GM23338 (cell line): ENCODE measurements at regions not wholly inside any gene's neighbourhood (a gene's known extent, or its start where the extent isn't known, plus 50 kb on each side); places are given as distances from the start of the nearest gene placed in this dataset.

Experiments
- ATAC-seq: fragments of 200-7000 bp; cut with Tn5 transposase; 3 replicates; pipeline ENCODE4 v1.9.1; 2020
- DNase-seq: peaks from one replicate; pipeline ENCODE4 v3.0.0-alpha.2; 2015; ENCODE audit warnings: low spot score
- H2AFZ ChIP-seq: fragments of 200-600 bp; sonication (generic); 2 replicates; pipeline ENCODE4 v1.8.0; 2016; ENCODE audit warnings: antibody characterized with exemption, mild to moderate bottlenecking, moderate library complexity
- H3F3A ChIP-seq: fragments of 200-600 bp; sonication (generic); replicated peaks from 2 replicates; pipeline ENCODE4 v1.8.0; 2017; ENCODE audit warnings: antibody characterized with exemption, mixed run types, low read depth
- H3K27ac ChIP-seq: fragments of 200-600 bp; sonication (generic); 2 replicates; pipeline ENCODE4 v1.6.1; 2016; ENCODE audit warnings: low read depth
- H3K27me3 ChIP-seq: fragments of 200-600 bp; sonication (generic); 2 replicates; pipeline ENCODE4 v1.8.0; 2016; ENCODE audit warnings: mild to moderate bottlenecking, mixed run types, moderate library complexity; ENCODE audit not compliant: insufficient read depth
- H3K36me3 ChIP-seq: fragments of 200-600 bp; sonication (generic); 2 replicates; pipeline ENCODE4 v1.8.0; 2016; ENCODE audit warnings: mild to moderate bottlenecking; ENCODE audit not compliant: insufficient read depth
- H3K4me1 ChIP-seq: fragments of 200-600 bp; sonication (generic); 2 replicates; pipeline ENCODE4 v1.8.0; 2016; ENCODE audit warnings: mild to moderate bottlenecking, moderate library complexity; ENCODE audit not compliant: insufficient read depth
- H3K4me2 ChIP-seq: fragments of 200-600 bp; sonication (generic); 2 replicates; pipeline ENCODE4 v1.7.1; 2017; ENCODE audit warnings: mixed run types
- H3K4me3 ChIP-seq: fragments of 200-600 bp; sonication (generic); 2 replicates; pipeline ENCODE4 v1.6.1; 2016; ENCODE audit warnings: mixed run types
- H3K79me2 ChIP-seq: fragments of 200-600 bp; sonication (generic); replicated peaks from 2 replicates; pipeline ENCODE4 v1.8.0; 2017; ENCODE audit warnings: mild to moderate bottlenecking; ENCODE audit not compliant: insufficient read depth
- H3K9me2 ChIP-seq: fragments of 200-600 bp; sonication (generic); 2 replicates; pipeline ENCODE4 v1.8.0; 2017; ENCODE audit not compliant: insufficient read depth
- H4K20me1 ChIP-seq: fragments of 200-600 bp; sonication (generic); replicated peaks from 2 replicates; pipeline ENCODE4 v1.8.0; 2017; ENCODE audit warnings: mild to moderate bottlenecking; ENCODE audit not compliant: insufficient read depth
- H3K27ac Mint-ChIP-seq: 2 replicates; pipeline ENCODE4 v1.8.0; 2020; ENCODE audit warnings: inconsistent platforms, mild to moderate bottlenecking, moderate library complexity, mixed read lengths
- H3K27me3 Mint-ChIP-seq: 3 replicates; pipeline ENCODE4 v1.8.0; 2022; ENCODE audit warnings: low read depth, mild to moderate bottlenecking, moderate library complexity, mixed read lengths, inconsistent platforms; ENCODE audit not compliant: insufficient read depth, poor library complexity
- H3K36me3 Mint-ChIP-seq: 3 replicates; pipeline ENCODE4 v1.8.0; 2021; ENCODE audit warnings: low read depth, mild to moderate bottlenecking, inconsistent platforms, moderate library complexity, mixed read lengths
- H3K4me1 Mint-ChIP-seq: 3 replicates; pipeline ENCODE4 v1.8.0; 2020; ENCODE audit warnings: mild to moderate bottlenecking, inconsistent platforms, mixed read lengths
- H3K4me3 Mint-ChIP-seq: 3 replicates; pipeline ENCODE4 v1.8.0; 2021; ENCODE audit warnings: moderate library complexity, mild to moderate bottlenecking, inconsistent platforms, mixed read lengths
- H3K9me3 Mint-ChIP-seq: 3 replicates; pipeline ENCODE4 v1.8.0; 2020; ENCODE audit warnings: moderate library complexity, mild to moderate bottlenecking, inconsistent platforms, mixed read lengths
- CREB1 ChIP-seq: fragments of 250-450 bp; sonication (Bioruptor Pico); IDR thresholded peaks from 2 replicates; pipeline ENCODE4 v1.5.0; 2020; ENCODE audit warnings: low read depth, mild to moderate bottlenecking, moderate library complexity
- EZH2 ChIP-seq: fragments of 200-600 bp; sonication (generic); IDR thresholded peaks from one replicate; pipeline ENCODE4 v1.8.0; 2017; ENCODE audit warnings: antibody characterized with exemption, mild to moderate bottlenecking, low read depth; ENCODE audit not compliant: unreplicated experiment
- JUNB ChIP-seq: IDR thresholded peaks from one replicate; pipeline ENCODE4 v1.6.1; 2016; ENCODE audit warnings: antibody characterized with exemption; ENCODE audit not compliant: unreplicated experiment
- NANOG ChIP-seq: IDR thresholded peaks from 2 replicates; pipeline ENCODE4 v1.6.1; 2016; ENCODE audit warnings: antibody characterized with exemption, borderline replicate concordance
- STAT1 ChIP-seq: IDR thresholded peaks from one replicate; pipeline ENCODE4 v1.6.1; 2016; ENCODE audit warnings: antibody characterized with exemption; ENCODE audit not compliant: unreplicated experiment
- ZNF331 ChIP-seq: fragments of 250-450 bp; sonication (Bioruptor Pico); IDR thresholded peaks from 2 replicates; pipeline ENCODE4 v1.5.0; 2020; ENCODE audit warnings: low read depth, mild to moderate bottlenecking, moderate library complexity
- TF ChIP-seq, protein P1 (sequence below): IDR thresholded peaks from 2 replicates; pipeline ENCODE4 v1.6.1; 2016; ENCODE audit warnings: antibody characterized with exemption
- TF ChIP-seq, protein P2 (sequence below): IDR thresholded peaks from one replicate; pipeline ENCODE4 v1.6.1; 2018; ENCODE audit warnings: antibody characterized with exemption; ENCODE audit not compliant: unreplicated experiment
- TF ChIP-seq, protein P3 (sequence below), 2 experiments: fragments of 200-600 bp in 1 of 2; sonication (generic) in 1 of 2; conservative IDR thresholded peaks; 2 replicates each; pipeline versions ENCODE4 v1.5.1 to v1.6.1; 2016 to 2017; ENCODE audit warnings: antibody characterized with exemption in 2 of 2, low read depth in 2 of 2, mild to moderate bottlenecking in 2 of 2, moderate library complexity in 1 of 2

DNA sequence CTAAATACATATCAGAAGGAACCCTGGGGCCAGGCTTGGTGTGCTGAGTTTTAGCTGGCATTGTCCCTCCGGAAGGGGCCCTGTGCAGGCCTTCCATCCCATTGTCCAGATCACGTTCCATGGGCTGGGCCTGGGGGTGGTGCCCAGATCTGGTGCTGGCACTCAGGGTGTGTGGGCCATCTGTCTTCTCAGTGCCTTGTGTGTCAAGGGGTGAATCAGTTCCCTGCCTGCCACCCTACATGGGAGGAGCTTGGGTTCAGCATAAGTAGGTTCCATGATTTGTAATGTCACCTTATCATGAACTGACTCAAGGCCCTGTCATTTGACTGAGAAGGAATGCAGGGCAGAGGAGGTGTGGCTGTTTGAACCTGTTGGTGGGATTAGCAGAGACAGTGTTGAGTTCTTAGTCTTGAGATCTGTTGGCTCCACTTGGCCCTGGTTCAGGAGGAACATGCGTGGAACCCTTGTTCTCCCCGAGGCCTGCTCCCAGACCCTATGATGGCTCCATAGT, 176.8 kb downstream of the MACROH2A1 start (continued):
- no peak for TF ChIP-seq EZH2
- TF ChIP-seq, protein P1, sequence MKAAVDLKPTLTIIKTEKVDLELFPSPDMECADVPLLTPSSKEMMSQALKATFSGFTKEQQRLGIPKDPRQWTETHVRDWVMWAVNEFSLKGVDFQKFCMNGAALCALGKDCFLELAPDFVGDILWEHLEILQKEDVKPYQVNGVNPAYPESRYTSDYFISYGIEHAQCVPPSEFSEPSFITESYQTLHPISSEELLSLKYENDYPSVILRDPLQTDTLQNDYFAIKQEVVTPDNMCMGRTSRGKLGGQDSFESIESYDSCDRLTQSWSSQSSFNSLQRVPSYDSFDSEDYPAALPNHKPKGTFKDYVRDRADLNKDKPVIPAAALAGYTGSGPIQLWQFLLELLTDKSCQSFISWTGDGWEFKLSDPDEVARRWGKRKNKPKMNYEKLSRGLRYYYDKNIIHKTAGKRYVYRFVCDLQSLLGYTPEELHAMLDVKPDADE: no peak
- TF ChIP-seq, protein P2, sequence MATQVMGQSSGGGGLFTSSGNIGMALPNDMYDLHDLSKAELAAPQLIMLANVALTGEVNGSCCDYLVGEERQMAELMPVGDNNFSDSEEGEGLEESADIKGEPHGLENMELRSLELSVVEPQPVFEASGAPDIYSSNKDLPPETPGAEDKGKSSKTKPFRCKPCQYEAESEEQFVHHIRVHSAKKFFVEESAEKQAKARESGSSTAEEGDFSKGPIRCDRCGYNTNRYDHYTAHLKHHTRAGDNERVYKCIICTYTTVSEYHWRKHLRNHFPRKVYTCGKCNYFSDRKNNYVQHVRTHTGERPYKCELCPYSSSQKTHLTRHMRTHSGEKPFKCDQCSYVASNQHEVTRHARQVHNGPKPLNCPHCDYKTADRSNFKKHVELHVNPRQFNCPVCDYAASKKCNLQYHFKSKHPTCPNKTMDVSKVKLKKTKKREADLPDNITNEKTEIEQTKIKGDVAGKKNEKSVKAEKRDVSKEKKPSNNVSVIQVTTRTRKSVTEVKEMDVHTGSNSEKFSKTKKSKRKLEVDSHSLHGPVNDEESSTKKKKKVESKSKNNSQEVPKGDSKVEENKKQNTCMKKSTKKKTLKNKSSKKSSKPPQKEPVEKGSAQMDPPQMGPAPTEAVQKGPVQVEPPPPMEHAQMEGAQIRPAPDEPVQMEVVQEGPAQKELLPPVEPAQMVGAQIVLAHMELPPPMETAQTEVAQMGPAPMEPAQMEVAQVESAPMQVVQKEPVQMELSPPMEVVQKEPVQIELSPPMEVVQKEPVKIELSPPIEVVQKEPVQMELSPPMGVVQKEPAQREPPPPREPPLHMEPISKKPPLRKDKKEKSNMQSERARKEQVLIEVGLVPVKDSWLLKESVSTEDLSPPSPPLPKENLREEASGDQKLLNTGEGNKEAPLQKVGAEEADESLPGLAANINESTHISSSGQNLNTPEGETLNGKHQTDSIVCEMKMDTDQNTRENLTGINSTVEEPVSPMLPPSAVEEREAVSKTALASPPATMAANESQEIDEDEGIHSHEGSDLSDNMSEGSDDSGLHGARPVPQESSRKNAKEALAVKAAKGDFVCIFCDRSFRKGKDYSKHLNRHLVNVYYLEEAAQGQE: no peak
- no peak for TF ChIP-seq JUNB
- no peak for TF ChIP-seq STAT1
- no peak for TF ChIP-seq NANOG

DNA sequence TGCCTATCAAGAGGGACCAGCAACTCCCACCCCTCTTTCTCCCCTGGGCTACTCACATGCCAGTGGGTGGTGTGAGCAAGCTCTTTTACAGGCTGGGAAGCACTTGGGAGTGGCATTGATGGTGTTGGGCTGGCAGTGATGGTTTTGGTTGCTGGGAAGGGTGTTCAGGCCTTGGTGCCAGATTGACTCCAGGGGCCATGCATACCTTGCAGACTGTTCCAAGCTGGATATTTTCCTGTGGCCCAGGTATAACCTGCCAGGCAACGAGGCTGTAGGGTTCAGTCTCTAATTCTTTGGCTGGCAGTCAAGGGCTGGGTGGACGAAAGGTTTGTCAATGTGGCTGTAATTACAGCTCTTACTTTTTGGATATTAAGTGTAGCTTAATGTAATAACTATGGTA, 177.3 kb downstream of the MACROH2A1 start:
- DNase-seq: no peak
- no peak overlapping the region for H3K27ac Mint-ChIP-seq
- H3K4me2 ChIP-seq: no peak overlapping the region

More for the DNA sequence above, 177.3 kb downstream of the MACROH2A1 start:
- Mint-ChIP-seq H3K36me3 (no peaks in the 10 kb centered on the region), H3K4me3 (no peak overlapping the region), H3K9me3 (no peaks in the 10 kb centered on the region), H3K27me3 (peaks cover 15% of the 10 kb centered on the region), H3K4me1 (peaks cover 7% of the 10 kb centered on the region)
- Histone ChIP-seq H3K79me2 (no peaks in the 10 kb centered on the region), H3K9me2 (no peaks in the 10 kb centered on the region), H2AFZ (no peak overlapping the region), H4K20me1 (no peaks in the 10 kb centered on the region), H3K27me3 (no peaks in the 10 kb centered on the region), H3F3A (no peaks in the 10 kb centered on the region), H3K36me3 (no peaks in the 10 kb centered on the region; the same call in 1 of the 2 replicates), H3K4me1 (peaks cover 7% of the 10 kb centered on the region; the same call in 1 of the 2 replicates), H3K4me3 (no peak overlapping the region), H3K27ac (no peak overlapping the region)
- ATAC-seq: no peak
- TF ChIP-seq STAT1: no peak
- TF ChIP-seq CREB1: no peak
- TF ChIP-seq, protein P3, sequence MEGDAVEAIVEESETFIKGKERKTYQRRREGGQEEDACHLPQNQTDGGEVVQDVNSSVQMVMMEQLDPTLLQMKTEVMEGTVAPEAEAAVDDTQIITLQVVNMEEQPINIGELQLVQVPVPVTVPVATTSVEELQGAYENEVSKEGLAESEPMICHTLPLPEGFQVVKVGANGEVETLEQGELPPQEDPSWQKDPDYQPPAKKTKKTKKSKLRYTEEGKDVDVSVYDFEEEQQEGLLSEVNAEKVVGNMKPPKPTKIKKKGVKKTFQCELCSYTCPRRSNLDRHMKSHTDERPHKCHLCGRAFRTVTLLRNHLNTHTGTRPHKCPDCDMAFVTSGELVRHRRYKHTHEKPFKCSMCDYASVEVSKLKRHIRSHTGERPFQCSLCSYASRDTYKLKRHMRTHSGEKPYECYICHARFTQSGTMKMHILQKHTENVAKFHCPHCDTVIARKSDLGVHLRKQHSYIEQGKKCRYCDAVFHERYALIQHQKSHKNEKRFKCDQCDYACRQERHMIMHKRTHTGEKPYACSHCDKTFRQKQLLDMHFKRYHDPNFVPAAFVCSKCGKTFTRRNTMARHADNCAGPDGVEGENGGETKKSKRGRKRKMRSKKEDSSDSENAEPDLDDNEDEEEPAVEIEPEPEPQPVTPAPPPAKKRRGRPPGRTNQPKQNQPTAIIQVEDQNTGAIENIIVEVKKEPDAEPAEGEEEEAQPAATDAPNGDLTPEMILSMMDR (conservative IDR thresholded peaks at IDR 0.05; ENCODE audit: low read depth in 2 of 2): no peak
- no peak for TF ChIP-seq ZNF331 (CRISPR knock-in tag)
- TF ChIP-seq JUNB: no peak
